ENCODE measurements at regions not wholly inside any gene's neighbourhood (a gene's known extent, or its start where the extent isn't known, plus 50 kb on each side); places are given as distances from the start of the nearest gene placed in this dataset.

- H2AFZ ChIP-seq (ENCODE audit: low read length), result no peak overlapping the region
- no peaks in the 10 kb centered on the region for H3K9me3 ChIP-seq (ENCODE audit: insufficient read depth, low read depth, low read length)
- no peaks in the 10 kb centered on the region for H3K27me3 ChIP-seq (ENCODE audit: insufficient read depth, low read length, poor library complexity, severe bottlenecking)
- H4K20me1 ChIP-seq (ENCODE audit: insufficient read depth, low read length, poor library complexity, severe bottlenecking), result no peaks in the 10 kb centered on the region
- H3K9me2 ChIP-seq (replicated peaks; ENCODE audit: low read depth, low read length), result no peaks in the 10 kb centered on the region
- no peaks in the 10 kb centered on the region for H3K4me1 ChIP-seq (ENCODE audit: insufficient read depth, low read length, poor library complexity, severe bottlenecking)
- no peaks in the 10 kb centered on the region for H3F3A ChIP-seq (ENCODE audit: low read depth)
- H3K36me3 ChIP-seq (ENCODE audit: insufficient read depth, low read length), result no peaks in the 10 kb centered on the region
- no peak overlapping the region for H3K4me3 ChIP-seq (ENCODE audit: low read length, poor library complexity, severe bottlenecking)
- no peaks in the 10 kb centered on the region for H3K79me2 ChIP-seq (ENCODE audit: insufficient read depth, low read length)
- no peak overlapping the region for H3K4me2 ChIP-seq (ENCODE audit: low read depth, low read length, poor library complexity, severe bottlenecking)
- no peak for TF ChIP-seq EZH2phosphoT487 (IDR thresholded peaks at IDR 0.05; ENCODE audit: borderline replicate concordance)
- no peak for TF ChIP-seq CTCF (conservative IDR thresholded peaks at IDR 0.05; ENCODE audit: low read length)
- no peak overlapping the region for H3K9ac ChIP-seq (ENCODE audit: low read depth, low read length, poor library complexity, severe bottlenecking)
Observed at GRCh38 chr1:194069168-194069830, 882.9 kb upstream of the B3GALT2 start.

- Histone ChIP-seq H3K79me2 (ENCODE audit: insufficient read depth, low read length) (no peaks in the 10 kb centered on the region), H4K20me1 (ENCODE audit: insufficient read depth, low read length, poor library complexity, severe bottlenecking) (no peaks in the 10 kb centered on the region), H3K4me1 (ENCODE audit: insufficient read depth, low read length, poor library complexity, severe bottlenecking) (no peaks in the 10 kb centered on the region), H3K27me3 (ENCODE audit: insufficient read depth, low read length, poor library complexity, severe bottlenecking) (no peaks in the 10 kb centered on the region), H3K9ac (ENCODE audit: low read depth, low read length, poor library complexity, severe bottlenecking) (no peak overlapping the region), H3F3A (ENCODE audit: low read depth) (no peaks in the 10 kb centered on the region), H3K4me3 (ENCODE audit: low read length, poor library complexity, severe bottlenecking) (no peak overlapping the region), H3K9me2 (replicated peaks; ENCODE audit: low read depth, low read length) (no peaks in the 10 kb centered on the region), H3K4me2 (ENCODE audit: low read depth, low read length, poor library complexity, severe bottlenecking) (no peak overlapping the region), H2AFZ (ENCODE audit: low read length) (no peak overlapping the region), H3K9me3 (ENCODE audit: insufficient read depth, low read depth, low read length) (no peaks in the 10 kb centered on the region), H3K36me3 (ENCODE audit: insufficient read depth, low read length) (no peaks in the 10 kb centered on the region)
- no peak for TF ChIP-seq EZH2phosphoT487 (IDR thresholded peaks at IDR 0.05; ENCODE audit: borderline replicate concordance)
- TF ChIP-seq CTCF (conservative IDR thresholded peaks at IDR 0.05; ENCODE audit: low read length), result no peak
Observed at GRCh38 chr1:194068446-194069167, 882.2 kb upstream of the B3GALT2 start.

GRCh38 chr1:194067772-194068171, 881.4 kb upstream of the B3GALT2 start:
- H3K79me2 ChIP-seq (ENCODE audit: insufficient read depth, low read length), result no peaks in the 10 kb centered on the region
- no peaks in the 10 kb centered on the region for H3K4me1 ChIP-seq (ENCODE audit: insufficient read depth, low read length, poor library complexity, severe bottlenecking)
- no peak overlapping the region for H3K4me2 ChIP-seq (ENCODE audit: low read depth, low read length, poor library complexity, severe bottlenecking)
- no peak for TF ChIP-seq EZH2phosphoT487 (IDR thresholded peaks at IDR 0.05; ENCODE audit: borderline replicate concordance)
- TF ChIP-seq CTCF (conservative IDR thresholded peaks at IDR 0.05; ENCODE audit: low read length), result no peak
- no peak overlapping the region for H3K4me3 ChIP-seq (ENCODE audit: low read length, poor library complexity, severe bottlenecking)
- H3F3A ChIP-seq (ENCODE audit: low read depth), result no peaks in the 10 kb centered on the region
- no peaks in the 10 kb centered on the region for H3K9me2 ChIP-seq (replicated peaks; ENCODE audit: low read depth, low read length)
- H3K27me3 ChIP-seq (ENCODE audit: insufficient read depth, low read length, poor library complexity, severe bottlenecking), result no peaks in the 10 kb centered on the region
- no peaks in the 10 kb centered on the region for H4K20me1 ChIP-seq (ENCODE audit: insufficient read depth, low read length, poor library complexity, severe bottlenecking)
- no peaks in the 10 kb centered on the region for H3K9me3 ChIP-seq (ENCODE audit: insufficient read depth, low read depth, low read length)
- H3K36me3 ChIP-seq (ENCODE audit: insufficient read depth, low read length), result no peaks in the 10 kb centered on the region
- no peak overlapping the region for H2AFZ ChIP-seq (ENCODE audit: low read length)
- H3K9ac ChIP-seq (ENCODE audit: low read depth, low read length, poor library complexity, severe bottlenecking), result no peak overlapping the region

All from Loucy (cell line).